Activated CD4-positive, alpha-beta T cell treated with anti-CD3 and anti-CD28 coated beads, Interleukin-10, Interleukin-2, amounts not matched to agents 100 ng/mL and 50 ng/mL, durations not matched to agents 16 hours and 8 hours (primary cell): ENCODE measurements at regions not wholly inside any gene's neighbourhood (a gene's known extent, or its start where the extent isn't known, plus 50 kb on each side); places are given as distances from the start of the nearest gene placed in this dataset.
A peak's percentile ranks its signal among the peaks of the same experiment; 100 is the strongest.

Experiments used
- DNase-seq: peaks from one replicate; pipeline ENCODE4 v3.0.0-alpha.2; 2020

DNA sequence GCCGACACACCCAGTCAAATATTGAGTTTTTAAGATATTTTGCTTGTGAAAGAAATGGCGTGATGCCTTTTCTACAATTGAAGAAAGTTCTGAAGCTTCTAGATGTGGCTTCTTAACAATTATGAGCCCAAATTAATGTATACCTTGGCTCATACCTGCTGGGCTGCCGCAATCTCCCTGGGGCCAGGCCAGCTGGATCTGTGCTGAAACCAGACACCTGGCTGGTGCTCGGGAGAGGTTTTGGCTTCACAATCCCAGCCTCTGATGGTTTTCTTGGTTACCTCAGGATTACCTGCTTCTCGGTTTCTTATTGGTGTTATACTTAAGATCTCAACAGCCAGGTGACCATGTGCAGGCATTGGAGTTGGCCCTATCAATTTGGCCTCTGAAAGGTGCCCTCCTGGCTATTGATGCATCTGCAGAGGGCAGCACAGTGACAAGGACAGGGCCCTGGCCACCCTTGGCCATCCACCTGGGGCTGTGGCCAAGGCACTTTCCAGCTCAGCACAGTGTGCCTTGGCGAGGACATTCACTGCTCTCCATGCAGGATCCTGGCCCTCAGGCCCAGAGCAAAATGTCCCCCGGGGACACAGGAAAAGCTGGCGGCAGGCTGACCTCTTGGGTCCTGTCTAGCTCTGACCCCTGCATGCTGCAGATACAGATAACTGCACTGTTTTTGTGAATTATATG is 305.0 kb downstream of the ZNF536 start:
- DNase-seq = no peak

DNA sequence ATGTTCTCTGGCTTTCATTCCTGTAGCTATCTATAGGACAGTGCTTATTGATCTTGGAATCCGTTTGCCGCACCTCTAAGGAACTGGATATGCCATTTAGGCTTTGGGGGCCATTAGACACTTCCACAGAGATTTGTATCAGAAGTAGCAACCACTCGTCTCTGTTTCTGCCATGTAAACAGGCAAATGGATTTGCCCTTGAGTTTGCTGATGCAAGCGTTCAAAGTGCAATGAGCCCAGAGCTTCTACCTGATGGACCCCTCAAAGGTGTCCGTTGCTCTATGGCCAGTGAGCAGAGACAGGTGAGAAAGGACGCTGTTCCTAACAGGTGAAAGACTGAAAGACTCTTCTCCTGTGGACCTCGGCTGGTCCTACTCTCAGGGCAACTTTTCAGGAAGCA is 302.9 kb downstream of the ZNF536 start:
- no peak for DNase-seq

DNA sequence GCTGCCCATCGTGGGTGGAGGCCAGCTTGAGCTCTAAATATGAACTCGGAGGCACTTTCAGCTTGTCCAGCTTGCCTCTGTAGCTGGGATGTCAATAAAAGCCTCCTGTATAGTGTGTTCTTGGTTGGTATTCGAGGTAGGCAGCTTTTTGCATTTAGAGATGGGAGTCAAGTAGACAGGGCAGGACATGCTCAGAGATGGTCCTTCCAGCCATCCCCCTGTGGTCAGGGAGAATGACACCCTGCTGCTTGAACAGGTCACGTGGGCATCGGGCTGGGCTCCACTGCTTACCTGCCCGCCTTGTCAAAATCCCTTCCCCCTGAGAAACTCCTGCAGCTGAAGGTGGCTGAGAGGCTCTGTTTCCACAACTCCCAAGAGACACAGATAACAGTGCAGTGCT is 302.5 kb downstream of the ZNF536 start:
- no peak for DNase-seq

DNA sequence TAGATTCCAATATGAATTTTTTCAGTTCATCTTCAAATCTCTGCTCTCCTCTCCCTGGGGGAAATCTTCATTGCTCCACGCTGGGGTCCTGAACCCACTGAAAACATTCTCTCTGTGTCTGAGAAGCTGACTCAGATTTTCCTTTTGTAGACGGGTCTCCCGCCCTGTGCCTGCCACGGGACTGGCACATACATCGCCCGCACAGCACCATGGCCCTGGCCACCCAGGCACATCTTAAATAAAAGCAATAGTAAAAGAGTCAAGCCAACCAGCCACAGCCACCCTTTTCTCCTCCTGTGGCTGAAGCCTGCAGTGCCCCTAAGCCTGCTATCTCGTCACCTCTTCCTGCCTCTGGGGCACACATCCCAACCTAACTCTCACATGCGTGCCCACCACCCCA is 301.2 kb downstream of the ZNF536 start:
- no peak for DNase-seq

DNA sequence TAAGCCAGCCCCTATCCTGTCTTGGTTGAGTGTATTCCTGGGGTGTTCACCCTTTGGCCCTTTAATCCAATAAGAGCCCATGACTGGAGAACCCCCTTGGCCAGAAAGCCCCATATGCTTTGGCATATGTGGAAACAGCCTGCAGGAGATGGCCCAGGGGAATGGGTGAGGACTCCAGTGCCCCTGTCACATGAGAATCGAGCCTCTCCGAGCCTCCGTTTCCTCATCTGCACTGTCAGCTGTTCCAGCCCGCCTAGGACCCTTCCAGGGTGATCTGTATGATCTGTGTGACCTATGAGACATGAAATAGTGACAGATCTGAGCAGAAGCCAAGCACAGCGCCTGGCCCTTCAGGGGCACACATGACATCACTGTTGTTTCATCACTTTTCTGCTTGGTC is 300.7 kb downstream of the ZNF536 start:
- DNase-seq = no peak

DNA sequence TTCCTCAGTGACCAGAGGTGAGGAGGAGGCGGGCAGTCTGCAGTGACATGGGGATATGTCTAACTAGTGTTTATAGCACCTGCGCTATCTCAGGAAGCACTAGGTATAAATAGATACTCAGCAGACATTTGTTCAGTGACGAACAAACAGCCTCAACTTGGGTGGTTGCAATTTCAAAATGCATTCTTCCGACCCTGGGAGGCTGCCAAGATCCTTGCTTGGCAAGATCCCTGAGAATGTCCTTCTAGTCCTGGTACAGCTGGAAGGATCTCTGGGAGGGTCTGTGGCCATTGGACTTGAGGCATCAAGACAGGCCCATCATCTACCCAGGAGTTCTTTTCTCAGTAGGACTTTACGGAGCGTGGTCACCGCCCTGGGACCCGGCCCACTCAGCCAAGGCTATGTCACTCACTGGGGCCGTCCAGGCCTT is 299.5 kb downstream of the ZNF536 start:
- no peak for DNase-seq

DNA sequence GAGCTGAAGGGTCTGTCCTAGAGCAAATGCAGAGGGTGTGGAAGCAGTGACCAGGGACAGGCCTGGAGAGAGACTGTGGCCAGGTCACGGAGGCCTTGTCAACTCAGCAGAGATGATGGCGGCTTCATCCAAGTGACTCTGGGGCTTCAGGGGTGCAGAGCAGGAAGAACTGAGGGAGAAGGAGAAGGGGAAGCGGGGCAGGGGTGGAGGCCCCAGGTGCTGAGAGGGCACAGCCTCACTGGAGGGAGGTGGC is 299.1 kb downstream of the ZNF536 start:
- DNase-seq = no peak

DNA sequence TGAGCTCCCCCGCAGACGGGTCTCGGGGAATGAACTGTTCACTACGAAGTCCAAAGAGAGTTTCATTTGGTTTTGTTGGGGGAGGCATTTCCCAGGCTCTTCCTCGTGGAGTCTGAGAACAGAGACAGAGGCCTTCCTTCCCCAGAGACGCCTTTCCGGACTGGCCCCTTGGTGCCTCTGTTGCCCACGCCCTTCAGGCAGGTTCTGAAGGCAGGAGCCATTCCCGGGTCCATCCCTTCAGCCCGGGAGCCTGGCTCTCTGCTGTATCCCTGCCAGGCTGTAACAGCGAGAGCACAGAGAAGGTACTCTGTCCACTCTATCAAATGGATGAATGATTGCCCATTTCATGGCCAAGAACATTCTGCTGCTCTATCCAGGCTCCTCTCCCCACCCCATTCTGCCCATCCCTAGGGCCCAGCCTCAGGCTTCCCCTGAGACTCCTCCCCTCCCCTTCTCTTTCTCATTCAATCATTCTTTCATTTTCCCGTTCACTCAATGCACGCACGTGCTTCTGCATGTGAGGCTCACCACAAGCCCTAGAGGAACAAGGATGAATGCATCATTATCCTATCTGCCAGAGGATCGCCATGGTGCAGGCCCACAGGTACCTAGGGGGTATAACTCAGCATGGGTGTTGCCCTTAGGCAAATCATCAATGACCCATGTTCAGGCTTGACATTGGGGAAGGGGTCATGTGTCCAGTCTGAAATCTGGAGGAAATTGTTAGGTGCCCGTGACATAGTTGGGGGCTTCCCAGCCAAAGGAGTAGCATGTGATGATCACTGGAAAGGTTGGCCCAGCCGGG is 298.6 kb downstream of the ZNF536 start:
- no peak for DNase-seq

DNA sequence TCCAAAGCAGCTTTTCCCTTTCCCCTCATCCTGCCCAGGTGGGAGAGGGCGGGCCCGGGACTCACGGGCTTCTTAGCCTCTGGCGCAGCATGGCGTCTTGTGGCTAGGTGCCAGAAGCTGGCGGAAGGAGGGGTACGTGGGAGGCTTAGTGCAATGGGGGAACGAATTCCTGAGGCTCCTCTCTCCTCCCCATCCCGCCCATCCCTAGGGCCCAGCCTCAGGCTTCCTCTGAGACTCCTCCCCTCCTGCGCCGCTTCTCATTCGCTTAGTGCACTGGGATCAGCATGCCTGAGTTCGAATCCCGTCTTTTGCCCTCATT is 297.8 kb downstream of the ZNF536 start:
- no peak for DNase-seq

DNA sequence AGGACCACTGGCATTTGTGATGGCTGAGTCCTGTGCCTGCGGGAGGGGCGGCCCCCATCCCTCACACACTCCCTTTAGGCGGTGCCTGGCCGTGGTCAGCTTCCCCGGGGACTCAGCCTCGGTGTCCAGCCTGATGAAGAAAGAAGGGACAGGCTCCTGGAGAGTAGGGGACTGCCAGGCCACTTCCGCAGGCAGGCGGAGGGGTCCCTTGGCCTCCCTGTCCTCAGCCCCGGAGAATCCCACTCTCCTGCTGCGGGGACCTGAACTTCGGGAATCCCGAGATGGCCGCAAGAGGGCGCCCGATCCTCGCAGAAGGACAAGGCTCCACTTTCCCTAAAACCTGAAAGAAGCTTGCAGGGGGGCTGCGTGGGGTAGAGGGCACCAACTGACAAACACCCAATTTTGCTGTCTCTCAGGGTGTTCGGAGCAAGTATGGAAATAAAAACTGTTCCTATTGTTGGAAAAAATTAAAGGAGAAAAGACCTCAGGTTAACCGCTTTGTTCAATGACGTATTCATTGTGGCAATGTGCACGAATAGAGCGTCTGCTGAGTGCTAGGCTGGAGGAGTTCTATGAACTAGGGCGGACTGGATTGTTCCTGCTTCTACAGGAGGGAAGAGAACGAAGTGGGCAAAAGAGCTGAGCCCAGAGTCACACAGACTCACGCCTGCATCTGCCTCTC is 297.3 kb downstream of the ZNF536 start:
- DNase-seq = peak; percentile 53

DNA sequence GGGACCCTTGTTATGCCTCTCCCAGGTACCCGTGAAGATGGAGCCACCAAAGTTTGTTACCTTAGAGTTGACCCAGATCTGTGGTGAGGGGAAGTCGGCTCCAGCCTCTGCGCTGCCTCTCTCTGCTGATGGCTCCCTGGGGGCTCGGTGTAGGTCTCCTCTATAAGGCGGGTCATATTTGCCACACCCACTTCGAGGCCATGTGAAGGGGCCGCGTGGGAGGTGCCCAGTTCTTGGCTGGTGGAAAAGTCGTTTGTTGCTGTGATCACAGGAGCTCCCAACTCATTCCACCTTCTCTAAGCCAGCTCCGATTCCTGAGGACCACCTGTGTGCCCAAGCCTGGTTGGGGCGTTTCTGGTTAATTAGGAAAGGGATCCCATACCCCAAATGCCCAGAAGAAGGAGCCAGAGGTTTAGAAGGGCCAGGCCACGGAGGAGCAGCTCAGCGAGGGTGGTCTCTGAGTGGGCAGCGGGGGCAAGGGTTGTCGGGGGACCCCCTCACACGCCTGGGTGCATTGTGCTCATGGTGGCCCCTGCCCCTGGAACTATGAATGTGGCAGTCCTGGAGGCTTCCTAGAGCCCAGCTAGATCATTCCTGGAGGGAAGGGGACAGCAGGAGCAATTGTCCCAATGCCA is 296.5 kb downstream of the ZNF536 start:
- no peak for DNase-seq

DNA sequence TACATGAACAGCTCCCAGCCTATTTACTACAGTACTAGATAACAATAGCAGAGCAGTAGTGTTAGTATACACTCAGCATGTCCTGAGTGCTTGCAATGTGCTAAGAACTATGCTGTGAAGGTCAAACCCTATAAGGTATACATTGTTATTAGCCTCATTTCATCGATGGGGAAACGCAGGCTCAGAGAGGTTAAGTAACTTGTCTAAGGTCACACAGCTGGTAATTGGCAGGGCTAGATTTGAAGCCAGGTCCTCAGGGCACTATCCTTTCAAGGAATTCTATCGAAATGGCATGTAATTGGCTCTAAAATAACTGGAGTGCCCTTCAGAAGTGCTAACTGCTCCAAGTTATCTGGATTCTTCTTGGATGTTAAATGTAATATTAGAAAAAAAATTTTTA is 295.6 kb downstream of the ZNF536 start:
- no peak for DNase-seq

DNA sequence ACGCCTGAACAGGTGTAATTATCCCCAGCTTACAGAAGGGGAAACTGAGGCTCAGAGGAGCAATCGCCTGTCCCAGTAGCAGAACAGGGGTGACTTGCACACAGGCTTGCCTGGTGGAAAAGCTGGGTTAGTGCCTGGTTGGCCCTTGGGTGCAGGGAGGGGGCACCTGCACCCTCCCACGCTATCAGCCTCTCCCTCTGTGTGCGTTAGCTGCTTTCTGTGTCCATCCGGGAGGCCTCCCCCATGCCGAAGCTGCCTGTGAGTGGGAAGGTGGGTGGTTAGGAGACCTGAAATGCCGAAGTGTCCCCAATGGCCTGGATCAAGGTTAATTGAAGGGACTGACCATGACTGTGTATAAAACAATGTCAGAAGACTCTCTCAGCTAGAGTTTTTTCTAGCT is 295.0 kb downstream of the ZNF536 start:
- no peak for DNase-seq

DNA sequence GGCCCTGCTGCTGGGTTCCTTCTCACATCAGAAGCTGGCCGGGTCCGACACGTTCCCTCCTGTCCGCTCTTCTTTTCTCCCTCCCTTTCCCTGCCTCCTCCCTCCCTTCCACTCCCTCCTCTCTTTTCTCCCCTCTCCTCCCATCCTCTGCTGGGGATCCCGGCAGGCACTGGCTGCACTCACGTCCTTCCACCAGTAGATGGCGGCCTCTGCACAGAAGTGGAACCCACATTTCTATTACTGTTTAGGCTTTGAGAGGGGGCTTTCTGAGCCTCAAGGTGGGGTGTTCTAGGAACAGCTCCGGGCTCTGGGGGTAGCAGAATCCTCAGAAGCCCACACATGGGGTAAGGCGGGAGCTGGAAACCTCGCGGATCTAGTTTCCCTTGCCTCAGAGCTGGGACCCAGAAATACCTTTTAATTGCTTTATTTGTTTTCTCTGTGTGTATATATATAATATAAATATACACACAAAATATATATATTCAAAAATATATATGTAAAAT is 294.2 kb downstream of the ZNF536 start:
- DNase-seq = peak; percentile 48

DNA sequence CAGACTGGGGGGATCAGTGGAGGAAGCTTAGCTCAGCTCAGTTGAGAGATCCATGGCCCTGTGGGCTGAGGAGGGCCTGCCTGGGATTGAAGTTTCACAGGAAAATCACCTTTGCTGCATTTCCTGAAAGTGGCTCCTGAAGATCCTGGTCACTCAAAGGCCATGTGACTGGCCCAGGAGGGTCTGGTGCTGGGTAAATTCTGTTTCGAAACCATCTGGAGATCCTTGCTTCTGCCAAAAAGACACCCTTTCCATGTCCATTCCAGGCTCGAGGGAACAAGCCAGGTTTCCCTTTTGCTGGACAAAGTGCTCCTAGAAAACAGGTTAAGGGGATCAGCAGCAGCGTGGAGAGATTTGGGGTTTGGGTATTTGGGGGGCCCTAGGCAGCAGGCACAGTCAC is 293.3 kb downstream of the ZNF536 start:
- DNase-seq = no peak

DNA sequence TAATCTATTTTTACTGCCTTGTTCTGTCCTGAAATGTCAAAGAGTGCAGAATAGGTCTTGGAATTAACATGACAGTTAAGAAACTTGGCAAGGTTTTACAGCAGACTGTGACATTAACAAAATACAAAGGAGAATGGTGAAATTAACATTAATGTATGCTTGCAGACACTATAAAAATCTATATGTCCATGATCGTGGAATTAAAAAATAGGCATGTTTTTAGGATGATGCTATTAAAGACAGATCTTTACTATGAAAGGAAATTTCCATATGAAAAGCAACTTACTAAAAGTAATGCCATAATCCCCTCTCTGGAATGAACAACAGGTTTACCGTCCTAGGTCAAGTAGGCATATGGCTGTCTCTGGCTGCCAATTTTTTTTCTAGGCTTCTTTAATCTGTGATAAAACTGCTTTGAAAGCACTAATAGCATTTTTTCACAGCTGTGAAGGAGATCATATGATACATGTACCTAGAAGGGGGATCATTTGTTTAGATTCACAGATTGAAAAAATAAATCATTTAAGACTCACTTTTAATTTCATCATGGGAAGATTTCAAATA is 291.5 kb downstream of the ZNF536 start:
- no peak for DNase-seq

DNA sequence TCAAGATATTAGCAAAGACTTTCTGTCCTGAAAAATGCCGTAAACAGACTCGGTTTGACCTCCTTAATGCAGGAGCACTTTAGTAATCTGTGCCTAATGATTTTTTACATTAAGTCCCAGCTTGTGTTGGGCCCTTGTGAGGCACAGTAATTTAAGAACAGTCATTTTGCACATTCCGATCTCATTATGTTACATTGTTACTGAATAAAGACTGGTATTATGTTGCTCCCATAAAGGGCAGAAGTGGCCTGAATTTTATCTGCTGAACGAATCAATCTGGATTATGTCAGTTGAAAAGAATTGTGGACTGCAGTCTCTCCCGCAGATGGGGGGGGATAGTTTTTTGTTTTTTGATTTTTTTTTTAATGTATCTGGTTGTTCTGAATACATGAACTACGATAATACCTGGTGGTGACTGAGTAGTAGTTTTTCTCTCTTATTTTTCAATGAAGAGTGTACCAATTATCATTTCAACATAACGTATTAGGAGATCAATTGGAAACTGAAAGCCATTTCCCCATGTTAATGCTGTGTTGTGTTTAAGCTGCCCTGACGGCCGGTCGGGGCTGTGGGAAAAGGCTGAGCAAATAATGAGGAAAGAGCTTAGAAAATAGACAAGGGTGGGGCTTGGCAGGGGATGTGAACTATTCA is 290.2 kb downstream of the ZNF536 start:
- DNase-seq = no peak

DNA sequence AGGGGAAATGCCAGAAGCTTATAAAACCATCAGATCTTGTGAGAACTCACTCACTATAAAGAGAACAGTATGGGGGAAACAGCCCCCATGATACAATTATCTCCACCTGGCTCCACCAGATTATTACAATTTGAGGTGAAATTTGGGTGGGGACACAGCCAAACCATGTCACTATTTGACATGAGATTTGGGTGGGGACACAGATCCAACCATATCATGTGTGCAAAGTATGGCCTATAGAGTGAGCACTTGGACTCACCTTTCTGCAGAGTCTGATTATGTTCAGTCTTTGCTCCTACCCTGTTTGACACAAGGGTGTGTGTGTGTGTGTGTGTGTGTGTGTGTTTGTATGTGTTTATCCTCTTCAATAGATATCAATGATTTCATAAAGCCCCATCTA is 287.5 kb downstream of the ZNF536 start:
- DNase-seq = no peak

DNA sequence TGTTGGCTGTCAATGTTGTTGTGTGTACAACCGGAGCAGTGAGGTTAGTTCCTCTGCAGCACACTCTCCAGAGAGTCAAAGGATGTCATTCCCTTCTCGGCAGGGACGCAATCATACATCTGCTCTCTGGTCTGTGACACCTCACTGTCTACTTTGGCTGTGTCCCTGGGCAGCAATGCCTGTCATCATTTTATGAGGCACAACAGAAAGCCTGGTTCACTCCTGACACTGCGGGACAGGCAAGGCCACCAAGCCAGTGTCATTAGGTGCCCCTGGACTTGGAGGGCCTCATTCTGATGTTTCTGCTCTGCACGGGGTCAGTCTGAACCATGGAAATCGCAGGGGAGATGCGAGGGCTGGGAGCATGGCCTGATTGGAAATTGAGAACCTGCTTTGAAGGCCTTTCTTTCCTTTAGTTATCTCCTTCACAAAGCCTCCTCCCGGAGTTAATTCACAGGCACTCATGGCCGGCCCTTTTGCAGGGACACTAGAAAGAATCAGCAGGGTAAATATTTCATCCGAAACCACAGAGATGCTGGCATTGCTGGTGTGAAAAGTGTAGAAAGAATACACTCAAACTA is 284.4 kb downstream of the ZNF536 start:
- no peak for DNase-seq

DNA sequence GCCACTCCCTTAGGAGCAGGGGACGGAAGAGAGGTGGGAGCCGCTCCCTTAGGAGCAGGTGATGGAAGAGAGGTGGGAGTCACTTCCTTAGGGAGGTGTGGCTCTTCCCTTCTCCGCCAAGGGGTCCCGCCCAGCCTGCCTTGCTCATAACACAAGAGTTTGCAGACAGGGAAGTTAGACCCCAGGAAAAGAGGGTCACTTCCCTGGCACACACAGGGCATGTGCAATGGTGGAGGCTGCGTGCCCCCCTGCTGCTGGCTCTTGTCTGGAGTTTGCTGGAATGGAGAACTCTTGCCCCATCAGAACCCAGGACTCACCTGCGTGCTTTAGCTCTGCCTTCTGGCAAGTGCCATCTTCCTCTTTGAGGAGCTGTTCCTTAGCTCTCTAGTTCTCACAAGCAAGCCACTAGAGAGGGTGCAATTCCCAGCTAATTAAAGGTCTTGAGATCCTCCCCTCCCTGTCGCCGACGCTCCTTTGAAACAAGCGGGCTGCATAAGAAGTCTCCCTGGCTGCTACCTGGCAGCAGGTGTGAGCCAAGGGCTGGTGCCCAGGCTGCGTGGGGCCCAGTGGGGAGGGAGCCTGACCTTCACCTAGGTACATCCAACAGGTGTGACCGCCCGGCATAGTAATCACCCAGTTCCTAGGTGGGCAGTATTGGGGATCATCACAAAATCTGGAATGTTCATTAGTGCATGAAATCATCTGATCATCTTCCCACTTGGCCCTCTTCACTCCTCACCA is 281.6 kb downstream of the ZNF536 start:
- no peak for DNase-seq

DNA sequence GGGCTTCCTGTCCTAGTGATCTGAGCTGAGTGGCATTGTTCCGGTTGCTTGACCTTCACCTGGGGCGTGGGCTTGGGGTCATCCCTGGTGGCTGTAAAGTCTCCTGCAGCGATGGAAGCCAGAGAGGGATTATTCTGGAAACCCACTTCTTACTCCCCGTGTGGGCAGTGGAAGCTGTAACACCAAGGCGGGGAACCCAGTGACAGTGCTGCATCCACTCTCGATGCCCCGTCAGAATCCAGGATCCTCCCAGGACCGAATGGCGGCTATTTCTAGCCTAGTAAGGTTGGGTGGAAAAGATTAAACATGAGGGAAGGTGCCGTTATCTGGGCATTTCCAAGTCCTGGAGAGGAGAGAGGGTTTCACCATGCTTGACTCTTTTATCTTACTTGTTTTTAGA is 280.6 kb downstream of the ZNF536 start:
- no peak for DNase-seq

DNA sequence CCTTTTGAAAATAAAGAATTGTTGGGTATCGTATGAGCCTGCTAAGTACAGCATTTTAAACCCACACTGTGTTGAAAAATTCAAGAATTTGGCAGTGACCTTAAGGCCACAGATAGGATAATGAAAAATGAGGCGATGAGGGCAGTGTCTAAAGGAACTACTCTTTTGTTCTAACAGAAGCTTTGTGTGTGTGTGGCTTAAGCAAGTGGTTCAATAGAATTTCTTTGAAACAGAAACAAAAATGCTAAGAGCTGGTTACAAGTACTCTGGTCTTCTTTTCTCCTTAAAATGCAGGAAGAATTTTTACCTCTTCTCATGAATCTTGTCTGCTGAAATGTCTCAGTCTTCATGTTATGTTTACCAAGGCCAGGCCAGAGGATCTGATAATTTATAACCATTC is 279.5 kb downstream of the ZNF536 start:
- no peak for DNase-seq
